ENCODE measurements at regions not wholly inside any gene's neighbourhood (a gene's known extent, or its start where the extent isn't known, plus 50 kb on each side); places are given as distances from the start of the nearest gene placed in this dataset.

- H3K36me3 Mint-ChIP-seq (ENCODE audit: low read depth) = no peaks in the 10 kb centered on the region
- peaks cover 5% of the 10 kb centered on the region for H3K4me1 Mint-ChIP-seq
- H3K4me3 Mint-ChIP-seq = no peak overlapping the region
- no peak overlapping the region for H3K27ac Mint-ChIP-seq
- TF ChIP-seq, protein P1, sequence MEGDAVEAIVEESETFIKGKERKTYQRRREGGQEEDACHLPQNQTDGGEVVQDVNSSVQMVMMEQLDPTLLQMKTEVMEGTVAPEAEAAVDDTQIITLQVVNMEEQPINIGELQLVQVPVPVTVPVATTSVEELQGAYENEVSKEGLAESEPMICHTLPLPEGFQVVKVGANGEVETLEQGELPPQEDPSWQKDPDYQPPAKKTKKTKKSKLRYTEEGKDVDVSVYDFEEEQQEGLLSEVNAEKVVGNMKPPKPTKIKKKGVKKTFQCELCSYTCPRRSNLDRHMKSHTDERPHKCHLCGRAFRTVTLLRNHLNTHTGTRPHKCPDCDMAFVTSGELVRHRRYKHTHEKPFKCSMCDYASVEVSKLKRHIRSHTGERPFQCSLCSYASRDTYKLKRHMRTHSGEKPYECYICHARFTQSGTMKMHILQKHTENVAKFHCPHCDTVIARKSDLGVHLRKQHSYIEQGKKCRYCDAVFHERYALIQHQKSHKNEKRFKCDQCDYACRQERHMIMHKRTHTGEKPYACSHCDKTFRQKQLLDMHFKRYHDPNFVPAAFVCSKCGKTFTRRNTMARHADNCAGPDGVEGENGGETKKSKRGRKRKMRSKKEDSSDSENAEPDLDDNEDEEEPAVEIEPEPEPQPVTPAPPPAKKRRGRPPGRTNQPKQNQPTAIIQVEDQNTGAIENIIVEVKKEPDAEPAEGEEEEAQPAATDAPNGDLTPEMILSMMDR (IDR thresholded peaks at IDR 0.05; ENCODE audit: unreplicated experiment in 3 of 3) = no peak
- peaks cover 3% of the 10 kb centered on the region for H3K27me3 Mint-ChIP-seq (ENCODE audit: low read depth)
- peaks cover 5% of the 10 kb centered on the region for H3K9me3 Mint-ChIP-seq
These were observed 242.8 kb downstream of the CCSER2 start for GRCh38 chr10:84571146-84571545.

GRCh38 chr10:84574102-84574501, 245.7 kb downstream of the CCSER2 start:
- H3K9me3 Mint-ChIP-seq = peaks cover 5% of the 10 kb centered on the region
- no peak overlapping the region for H3K4me3 Mint-ChIP-seq
- H3K27ac Mint-ChIP-seq = no peak overlapping the region
- no peaks in the 10 kb centered on the region for H3K36me3 Mint-ChIP-seq (ENCODE audit: low read depth)
- peaks cover 3% of the 10 kb centered on the region for H3K27me3 Mint-ChIP-seq (ENCODE audit: low read depth)
- TF ChIP-seq, protein P1 (IDR thresholded peaks at IDR 0.05; ENCODE audit: unreplicated experiment in 3 of 3) = no peak
- no peaks in the 10 kb centered on the region for H3K4me1 Mint-ChIP-seq

DNA sequence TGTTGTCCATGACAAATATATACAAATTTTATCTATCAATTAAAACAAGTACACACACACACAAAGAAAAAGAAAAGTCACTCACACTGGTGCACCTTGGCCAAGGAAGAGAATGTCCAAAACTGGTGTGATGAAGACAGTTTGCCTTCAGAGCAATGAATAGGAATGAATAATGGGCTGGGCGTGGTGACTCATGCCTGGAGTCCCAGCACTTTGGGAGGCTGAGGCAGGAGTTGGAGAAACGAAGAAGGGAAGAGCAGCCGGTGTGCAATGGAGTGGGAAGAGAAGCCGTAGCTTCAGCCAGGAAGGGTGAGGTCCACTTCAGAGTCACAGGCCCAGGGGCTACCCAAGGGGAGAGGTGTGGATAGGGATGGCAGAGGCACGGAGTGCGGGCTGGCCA, 253.6 kb downstream of the CCSER2 start:
- peaks cover 8% of the 10 kb centered on the region for H3K4me1 Mint-ChIP-seq
- H3K4me3 Mint-ChIP-seq = no peak overlapping the region
- no peaks in the 10 kb centered on the region for H3K9me3 Mint-ChIP-seq
- no peaks in the 10 kb centered on the region for H3K36me3 Mint-ChIP-seq (ENCODE audit: low read depth)
- peaks cover 6% of the 10 kb centered on the region for H3K27me3 Mint-ChIP-seq (ENCODE audit: low read depth)
- TF ChIP-seq, protein P1 (IDR thresholded peaks at IDR 0.05; ENCODE audit: unreplicated experiment in 3 of 3) = no peak
- no peak overlapping the region for H3K27ac Mint-ChIP-seq

- Mint-ChIP-seq H3K4me3 (no peak overlapping the region), H3K27ac (peak overlapping the region in 2 of 3 experiments; percentile 4 to 7), H3K9me3 (no peaks in the 10 kb centered on the region), H3K27me3 (ENCODE audit: low read depth) (peaks cover 6% of the 10 kb centered on the region), H3K36me3 (ENCODE audit: low read depth) (no peaks in the 10 kb centered on the region), H3K4me1 (peaks cover 8% of the 10 kb centered on the region)
- TF ChIP-seq, protein P1 (IDR thresholded peaks at IDR 0.05; ENCODE audit: unreplicated experiment in 3 of 3) = no peak
These were observed 255.1 kb downstream of the CCSER2 start for GRCh38 chr10:84583501-84583900.

DNA sequence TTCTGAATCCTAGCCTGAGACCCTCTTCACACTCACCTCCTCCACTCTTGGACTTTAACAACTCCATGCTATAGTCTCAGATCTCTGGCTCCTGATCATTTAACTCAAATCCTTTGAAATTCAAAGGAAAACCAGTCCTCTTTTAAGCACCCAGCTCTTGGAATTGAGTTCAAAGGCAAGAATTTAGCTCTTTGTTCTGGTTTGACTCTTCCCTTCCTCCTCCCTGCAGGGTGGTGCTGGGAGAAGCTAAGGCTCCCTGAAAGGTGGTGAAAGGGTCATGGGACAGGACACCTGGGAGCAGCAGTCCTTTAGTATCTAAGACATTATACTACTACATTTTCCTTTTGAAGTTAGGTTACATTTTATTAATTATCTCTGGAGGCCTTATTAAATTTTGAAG, 259.4 kb downstream of the CCSER2 start:
- Mint-ChIP-seq H3K9me3 (no peaks in the 10 kb centered on the region), H3K36me3 (ENCODE audit: low read depth) (no peaks in the 10 kb centered on the region), H3K27me3 (ENCODE audit: low read depth) (peaks cover 5% of the 10 kb centered on the region), H3K4me1 (peaks cover 8% of the 10 kb centered on the region), H3K27ac (no peak overlapping the region), H3K4me3 (no peak overlapping the region)
- TF ChIP-seq, protein P1 (IDR thresholded peaks at IDR 0.05; ENCODE audit: unreplicated experiment in 3 of 3) = no peak

DNA sequence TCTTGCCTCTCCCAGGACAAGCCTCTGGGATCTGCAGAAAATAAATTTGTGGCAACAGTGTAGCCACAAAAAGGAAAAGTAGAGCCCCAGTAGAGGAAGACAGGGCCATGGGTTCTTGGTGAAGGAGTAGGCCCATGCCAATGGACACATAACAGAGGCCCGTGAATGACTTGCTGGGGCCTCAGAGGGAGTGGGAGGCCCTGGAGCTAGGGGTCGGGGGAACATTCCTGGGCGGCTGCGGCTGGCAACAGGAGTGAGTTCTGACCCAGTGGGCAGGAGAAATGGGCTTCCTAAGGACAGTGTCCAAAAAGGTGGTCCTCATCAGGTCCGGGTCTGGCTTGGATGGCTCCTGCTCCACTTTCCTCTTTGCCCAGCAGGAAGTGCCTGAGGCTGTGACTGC, 260.0 kb downstream of the CCSER2 start:
- TF ChIP-seq, protein P1 (IDR thresholded peaks at IDR 0.05; ENCODE audit: unreplicated experiment in 3 of 3) = no peak
- H3K4me3 Mint-ChIP-seq = no peak overlapping the region
- peaks cover 5% of the 10 kb centered on the region for H3K27me3 Mint-ChIP-seq (ENCODE audit: low read depth)
- no peaks in the 10 kb centered on the region for H3K9me3 Mint-ChIP-seq
- no peak overlapping the region for H3K27ac Mint-ChIP-seq
- peaks cover 6% of the 10 kb centered on the region for H3K4me1 Mint-ChIP-seq
- no peaks in the 10 kb centered on the region for H3K36me3 Mint-ChIP-seq (ENCODE audit: low read depth)
